HepG2 (cell line): ENCODE measurements at regions not wholly inside any gene's neighbourhood (a gene's known extent, or its start where the extent isn't known, plus 50 kb on each side); places are given as distances from the start of the nearest gene placed in this dataset.

ENCODE experiments used
- FLYWCH1 ChIP-seq: sonication (generic); formaldehyde crosslinking; IDR thresholded peaks from 2 replicates; pipeline ENCODE4 v1.8.1; 2023; ENCODE audit warnings: mild to moderate bottlenecking, missing genetic modification reagents
- HCFC1 ChIP-seq: fragments of 150-350 bp; IDR thresholded peaks from 2 replicates; pipeline ENCODE4 v1.6.1; 2014; ENCODE audit warnings: low read depth, low read length
- JUNB ChIP-seq: sonication (generic); formaldehyde crosslinking; IDR thresholded peaks from 2 replicates; pipeline ENCODE4 v1.8.0; 2022; ENCODE audit warnings: missing genetic modification reagents, mild to moderate bottlenecking, borderline replicate concordance
- NFE2 ChIP-seq: sonication (generic); formaldehyde crosslinking; IDR thresholded peaks from 2 replicates; pipeline ENCODE4 v1.4.0; 2020; ENCODE audit warnings: missing genetic modification reagents
- ZBTB21 ChIP-seq: sonication (generic); formaldehyde crosslinking; IDR thresholded peaks from 2 replicates; pipeline ENCODE4 v1.4.0; 2020; ENCODE audit warnings: missing genetic modification reagents
- ZNF367 ChIP-seq: sonication (generic); formaldehyde crosslinking; IDR thresholded peaks from 2 replicates; pipeline ENCODE4 v1.4.0; 2020; ENCODE audit warnings: missing genetic modification reagents, borderline replicate concordance
- TF ChIP-seq, protein P1 (sequence below): sonication (generic); formaldehyde crosslinking; IDR thresholded peaks from 2 replicates; pipeline ENCODE4 v1.4.0; 2020; ENCODE audit warnings: mild to moderate bottlenecking, missing genetic modification reagents

- TF ChIP-seq ZNF367: no peak
- TF ChIP-seq, protein P1, sequence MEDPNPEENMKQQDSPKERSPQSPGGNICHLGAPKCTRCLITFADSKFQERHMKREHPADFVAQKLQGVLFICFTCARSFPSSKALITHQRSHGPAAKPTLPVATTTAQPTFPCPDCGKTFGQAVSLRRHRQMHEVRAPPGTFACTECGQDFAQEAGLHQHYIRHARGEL: no peak
- no peak for TF ChIP-seq NFE2
- no peak for TF ChIP-seq HCFC1
- TF ChIP-seq FLYWCH1 (CRISPR knock-in tag): no peak
- TF ChIP-seq JUNB (CRISPR knock-in tag): no peak
- no peak for TF ChIP-seq ZBTB21 (CRISPR knock-in tag)
Measured at GRCh38 chr3:69485489-69485888, 99.6 kb upstream of the FRMD4B start.
